Fibroblast of skin of back (primary cell): ENCODE measurements at regions not wholly inside any gene's neighbourhood (a gene's known extent, or its start where the extent isn't known, plus 50 kb on each side); places are given as distances from the start of the nearest gene placed in this dataset.
"Not testable (repeated sequence)": the region's sequence is repeated elsewhere in the genome, so short reads cannot be mapped to it uniquely, and the experiment has no call there.

Experiments
- DNase-seq: peaks from one replicate; pipeline ENCODE4 v3.0.0-alpha.2; 2013

- DNase-seq, result no peak
Measured at GRCh38 chr5:164220522-164220921, 715.1 kb downstream of the MAT2B start.

GRCh38 chr5:164224236-164224635 is 718.8 kb downstream of the MAT2B start:
- no peak for DNase-seq

DNA sequence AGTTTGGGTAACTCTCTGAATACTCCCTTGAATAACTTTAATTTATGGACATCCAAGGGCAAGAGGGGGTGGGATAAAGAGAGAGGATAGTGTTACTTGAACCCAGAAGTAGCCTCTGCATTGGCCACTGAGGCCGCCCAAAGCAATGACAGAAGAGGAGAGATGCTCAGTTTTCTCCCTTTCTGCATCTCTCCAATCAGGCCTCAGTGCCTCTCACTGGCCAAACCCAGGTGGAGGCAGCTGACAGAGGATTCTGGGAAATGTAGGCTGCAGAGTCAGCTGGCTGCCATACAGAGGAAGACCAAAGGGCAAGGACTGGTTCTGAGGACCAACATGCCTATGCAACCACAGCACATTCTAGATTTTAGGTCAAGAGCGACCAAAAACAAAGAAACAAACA is 719.4 kb downstream of the MAT2B start:
- no peak for DNase-seq

DNA sequence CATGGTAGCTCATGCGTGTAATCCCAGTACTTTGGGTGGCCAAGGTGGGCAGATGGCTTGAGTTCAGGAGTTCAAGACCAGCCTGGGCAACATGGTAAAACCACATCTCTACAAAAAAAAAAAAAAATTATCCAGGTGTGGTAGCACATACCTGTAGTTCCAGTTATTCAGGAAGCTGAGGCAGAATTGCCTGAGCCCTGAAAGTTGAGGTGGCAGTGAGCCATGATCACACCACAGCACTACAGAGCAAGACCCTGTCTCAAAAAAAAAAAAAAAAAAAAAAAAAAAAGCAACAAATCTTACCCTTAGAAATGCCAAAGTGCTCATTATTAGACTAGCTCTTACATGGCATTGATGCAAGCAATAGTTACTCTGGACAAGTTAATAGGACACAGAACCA is 724.9 kb downstream of the MAT2B start:
- DNase-seq, result no peak

- peak; percentile 31 for DNase-seq
Measured at GRCh38 chr5:164233791-164234190, 728.4 kb downstream of the MAT2B start.

DNA sequence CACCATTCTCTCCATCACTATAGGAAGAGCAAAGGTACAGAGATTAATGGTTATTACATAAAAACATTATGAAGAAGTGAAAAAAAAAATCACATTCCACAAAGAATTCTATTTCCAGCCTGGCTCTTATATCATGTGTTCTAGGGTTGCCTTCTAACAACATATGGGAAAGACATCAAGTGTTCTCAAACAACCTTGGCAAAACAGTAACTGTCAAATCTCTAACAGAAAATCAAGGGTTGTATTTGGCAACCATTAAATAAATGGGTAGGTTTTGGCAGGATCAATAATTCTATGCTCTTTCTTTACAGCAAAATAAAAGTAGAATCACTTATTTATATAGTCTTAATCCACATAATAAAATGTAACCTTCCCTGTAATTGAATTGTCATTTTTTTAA is 728.9 kb downstream of the MAT2B start:
- no peak for DNase-seq

GRCh38 chr5:164235300-164235891 is 730.0 kb downstream of the MAT2B start:
- DNase-seq, result peak; percentile 95

DNA sequence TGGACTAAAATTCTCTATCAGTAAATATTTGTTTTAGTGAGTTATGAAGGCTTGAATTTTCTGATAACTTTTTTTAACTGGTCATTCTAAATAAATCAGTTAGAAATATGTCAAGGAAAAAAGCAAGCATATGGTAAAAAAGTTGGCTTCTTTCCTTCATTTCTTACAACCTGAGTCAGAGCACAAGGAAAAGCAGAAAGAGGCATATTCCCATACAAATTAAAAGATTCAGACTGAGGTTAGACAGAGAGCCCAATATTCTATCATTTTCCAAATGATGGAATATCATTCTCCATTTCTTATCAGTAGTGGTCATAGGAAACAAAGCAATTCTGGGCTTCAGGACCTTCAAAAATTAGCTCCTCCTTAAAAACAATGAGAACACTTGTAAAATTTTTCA is 732.1 kb downstream of the MAT2B start:
- peak; percentile 35 for DNase-seq

DNA sequence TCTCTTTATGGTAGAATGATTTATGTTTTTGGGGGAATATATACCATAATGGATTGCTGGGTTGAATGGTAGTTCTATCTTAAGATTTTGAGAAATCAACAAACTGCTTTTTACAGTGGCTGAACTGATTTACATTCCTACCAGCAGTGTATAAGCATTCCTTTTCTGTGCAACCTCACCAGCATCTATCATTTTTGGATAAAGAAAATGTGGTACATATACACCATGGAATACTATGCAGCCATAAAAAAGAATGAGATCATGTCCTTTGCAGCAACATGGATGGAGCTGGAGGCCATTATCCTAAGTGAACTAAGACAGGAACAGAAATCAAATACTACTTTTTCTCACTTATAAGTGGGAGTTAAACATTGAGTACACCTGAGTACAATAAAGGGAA is 746.4 kb downstream of the MAT2B start:
- DNase-seq, result not testable (repeated sequence)

GRCh38 chr5:164253764-164254163 is 748.3 kb downstream of the MAT2B start:
- no peak for DNase-seq

GRCh38 chr5:164255598-164256213 is 750.3 kb downstream of the MAT2B start:
- no peak for DNase-seq

DNA sequence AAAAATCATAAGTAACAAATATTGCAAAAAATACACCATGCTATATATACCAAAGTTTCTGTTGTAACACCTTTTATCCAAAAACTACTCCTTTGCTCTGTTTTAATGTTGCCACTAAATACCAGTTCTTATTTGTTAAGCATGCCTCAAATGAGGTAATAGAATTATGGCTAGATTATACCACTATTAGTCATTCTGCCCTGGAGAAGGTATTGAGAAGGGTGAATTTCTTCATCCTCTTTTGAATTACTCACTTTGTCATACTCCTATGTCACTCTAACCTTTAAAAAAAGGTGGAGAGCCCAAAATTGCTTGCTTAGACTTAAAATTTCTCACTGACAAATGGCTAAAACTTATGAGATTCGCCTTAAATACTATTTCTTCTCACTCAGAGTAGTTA is 750.9 kb downstream of the MAT2B start:
- DNase-seq, result no peak

DNA sequence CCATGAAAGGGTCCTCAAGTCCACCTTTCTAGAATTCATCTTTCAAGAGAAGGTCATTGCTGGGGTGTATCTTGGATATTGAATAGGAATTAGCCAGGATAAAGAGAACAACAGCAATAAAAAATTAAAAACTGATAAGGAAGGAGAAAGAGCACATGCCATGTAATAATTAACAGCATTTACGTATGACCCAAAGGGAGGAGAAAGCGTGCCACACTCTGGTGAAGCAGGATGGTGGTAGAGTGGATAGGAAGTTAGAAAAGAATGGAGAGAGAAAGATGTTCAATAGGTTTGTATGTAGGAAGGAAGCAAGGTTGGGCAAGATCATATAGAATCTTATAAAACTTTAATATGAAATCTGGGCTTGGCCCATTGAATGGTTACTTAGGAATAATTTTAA is 751.5 kb downstream of the MAT2B start:
- no peak for DNase-seq

DNA sequence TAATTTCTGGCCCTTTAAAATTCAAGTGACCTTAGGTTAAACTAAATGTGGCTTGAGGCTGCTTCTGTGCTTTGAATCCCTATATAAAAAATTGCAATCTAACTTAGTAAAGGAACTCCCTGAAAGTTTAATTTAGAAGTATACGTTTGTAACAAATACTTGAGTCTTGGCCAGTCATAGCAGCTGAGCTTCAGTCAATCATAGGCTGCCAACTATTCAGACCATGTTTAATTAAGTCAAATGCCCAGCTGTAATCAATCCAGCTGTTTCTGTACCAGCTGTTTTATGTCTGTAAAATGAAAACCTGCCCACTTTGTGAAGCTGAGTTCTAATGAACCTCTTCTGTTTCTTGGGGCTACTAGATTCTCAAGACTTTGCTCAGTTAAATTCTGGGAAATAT is 760.1 kb downstream of the MAT2B start:
- no peak for DNase-seq

GRCh38 chr5:164266571-164266970 is 761.2 kb downstream of the MAT2B start:
- no peak for DNase-seq

DNA sequence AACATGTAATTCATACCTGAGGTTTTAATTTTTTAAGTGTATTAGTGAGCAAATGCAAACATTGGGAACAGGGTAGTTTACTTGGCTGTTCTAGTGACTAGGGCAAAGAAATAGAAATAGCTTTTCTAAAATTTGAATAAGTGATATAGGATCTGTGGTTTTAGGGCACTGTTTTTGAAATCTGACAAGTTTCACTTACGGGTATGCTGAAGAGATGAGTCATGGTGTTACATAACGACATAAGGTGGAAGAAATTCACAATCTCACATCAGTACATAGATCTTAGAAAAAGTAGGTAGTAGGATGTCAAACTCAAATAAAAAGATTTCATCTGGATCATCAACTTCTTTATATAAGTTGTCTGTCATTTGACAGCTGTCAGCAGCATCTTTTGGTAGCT is 772.3 kb downstream of the MAT2B start:
- DNase-seq, result peak; percentile 2

- DNase-seq, result no peak
Measured at GRCh38 chr5:164289526-164289925, 784.1 kb downstream of the MAT2B start.

DNA sequence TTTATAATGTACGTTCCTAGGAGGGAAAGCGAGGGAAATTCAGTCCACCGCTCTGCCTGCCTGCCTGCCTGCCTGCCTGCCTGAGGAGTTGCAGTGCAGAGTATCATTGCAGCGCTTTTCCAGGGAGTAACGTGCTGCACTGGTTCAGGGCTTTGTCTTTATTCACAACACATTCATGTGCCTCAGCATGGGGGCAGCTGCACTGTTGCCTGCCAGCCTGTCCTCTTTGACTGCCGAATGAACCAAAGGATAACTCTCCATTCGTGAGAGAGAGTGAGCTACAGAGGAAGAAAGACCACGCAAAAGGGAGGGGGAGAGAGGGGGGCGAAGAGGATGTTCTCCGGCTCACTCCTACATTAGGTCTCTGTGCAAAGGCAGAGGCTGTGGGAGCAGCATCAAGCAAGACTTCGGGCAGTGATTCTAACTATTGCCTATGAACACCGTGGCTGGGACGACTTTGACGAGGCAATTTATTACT is 791.2 kb downstream of the MAT2B start:
- peak; percentile 20 for DNase-seq

- no peak for DNase-seq
Measured at GRCh38 chr5:164298165-164298564, 792.7 kb downstream of the MAT2B start.

- no peak for DNase-seq
Measured at GRCh38 chr5:164300295-164300694, 794.9 kb downstream of the MAT2B start.

- DNase-seq, result no peak
Measured at GRCh38 chr5:164301136-164301535, 795.7 kb downstream of the MAT2B start.

- no peak for DNase-seq
Measured at GRCh38 chr5:164301708-164302107, 796.3 kb downstream of the MAT2B start.

GRCh38 chr5:164302533-164303235 is 797.3 kb downstream of the MAT2B start:
- DNase-seq, result peak; percentile 32

- no peak for DNase-seq
Measured at GRCh38 chr5:164303646-164304215, 798.3 kb downstream of the MAT2B start.
